Panc1 (cell line): ENCODE measurements at regions not wholly inside any gene's neighbourhood (a gene's known extent, or its start where the extent isn't known, plus 50 kb on each side); places are given as distances from the start of the nearest gene placed in this dataset.

Experiments
- CTCF ChIP-seq: fragments of 450-650 bp; IDR thresholded peaks from 2 replicates; pipeline ENCODE4 v1.5.1; 2017; ENCODE audit warnings: mild to moderate bottlenecking
- POLR2AphosphoS5 ChIP-seq: IDR thresholded peaks from 2 replicates; pipeline ENCODE4 v1.6.1; 2012; ENCODE audit warnings: mild to moderate bottlenecking, low read depth, low read length, moderate library complexity

GRCh38 chr3:157871248-157871647 is 235.0 kb downstream of the SHOX2 start:
- TF ChIP-seq POLR2AphosphoS5 = no peak
- no peak for TF ChIP-seq CTCF
